Esophagus squamous epithelium (tissue), 5 donors: ENCODE measurements at regions not wholly inside any gene's neighbourhood (a gene's known extent, or its start where the extent isn't known, plus 50 kb on each side); places are given as distances from the start of the nearest gene placed in this dataset.

Source experiments
- DNase-seq: peaks from one replicate; lab custom pipeline; 2025; lab: John Stamatoyannopoulos, UW
- H3K27ac ChIP-seq, 4 donors: fragments of 200-600 bp; sonication (generic); one replicate each; pipeline ENCODE4 v1.5.1; 2016 to 2019; ENCODE audit warnings: mild to moderate bottlenecking in 1 of 4
- H3K27me3 ChIP-seq, 4 donors: fragments of 200-600 bp; sonication (generic); 1 replicate in 3 of 4; 2 replicates in 1 of 4; pipeline versions ENCODE4 v1.5.1 to v1.6.0; 2017 to 2021; ENCODE audit warnings: antibody characterized with exemption in 1 of 4
- H3K36me3 ChIP-seq, 3 donors: fragments of 200-600 bp; sonication (generic); one replicate each; pipeline ENCODE4 v1.5.1; 2016 to 2019
- H3K4me1 ChIP-seq, 3 donors: fragments of 200-600 bp; sonication (generic); one replicate each; pipeline ENCODE4 v1.5.1; 2017 to 2019
- H3K4me3 ChIP-seq, 4 donors: fragments of 200-600 bp; sonication (generic); 1 replicate in 3 of 4; 2 replicates in 1 of 4; pipeline ENCODE4 v1.5.1; 2016 to 2019; ENCODE audit warnings: mild to moderate bottlenecking in 2 of 4, moderate library complexity in 1 of 4
- H3K9me3 ChIP-seq, 3 donors: fragments of 200-600 bp; sonication (generic); one replicate each; pipeline ENCODE4 v1.5.1; 2016 to 2019
- POLR2A ChIP-seq, 4 donors: fragments of 450-650 bp; IDR thresholded peaks; one replicate each; pipeline ENCODE4 v1.6.1; 2017; ENCODE audit warnings: antibody characterized with exemption in 4 of 4, mild to moderate bottlenecking in 4 of 4, moderate library complexity in 3 of 4
- WGBS, 2 donors: methylation state at CpG; one replicate each; pipeline ENCODE4 v1.1.5; 2018; 5-methylcytosine and 5-hydroxymethylcytosine counted together
- intact Hi-C: fragments of 100-400 bp; cut with DNase I; formaldehyde crosslinking; loops from one replicate; pipeline ENCODE4 v1.15.0; 2022
- TF ChIP-seq, protein P1 (sequence below), 6 experiments: fragments of 450-650 bp in 4 of 6; fragments of 200-600 bp in 2 of 6; sonication (generic) in 2 of 6; IDR thresholded peaks; one replicate each; pipeline ENCODE4 v1.5.1; 2016 to 2019; ENCODE audit warnings: antibody characterized with exemption in 6 of 6, mild to moderate bottlenecking in 4 of 6, moderate library complexity in 4 of 6
- donor health status: DM: yes; HTN: yes; CAD: no.

DNA sequence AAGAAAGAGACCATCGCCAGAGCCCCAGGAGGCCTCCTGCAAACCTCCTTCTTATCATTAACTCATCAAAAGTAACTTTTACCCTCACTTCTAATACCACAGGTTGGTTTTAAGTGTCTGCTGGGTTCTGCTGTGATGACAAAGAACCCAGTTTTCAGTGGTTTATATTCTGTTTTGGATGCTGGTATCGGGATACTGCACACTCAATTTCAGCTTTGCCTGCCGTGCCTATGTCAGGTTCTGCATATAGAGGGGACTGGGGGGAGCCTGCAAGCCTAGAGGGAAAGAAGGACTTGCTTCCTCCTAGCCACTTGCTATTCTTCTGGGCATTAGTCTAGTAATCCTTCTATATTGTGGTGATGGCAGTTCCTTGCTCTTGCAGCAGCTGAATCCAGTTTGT lies 242.4 kb downstream of the KCNRG start:
- 83 to 97% methylated on average over 3 of the region's 3 CpGs for WGBS, 2 donors
- intact Hi-C loops, result no loop called here
- TF ChIP-seq, protein P1, sequence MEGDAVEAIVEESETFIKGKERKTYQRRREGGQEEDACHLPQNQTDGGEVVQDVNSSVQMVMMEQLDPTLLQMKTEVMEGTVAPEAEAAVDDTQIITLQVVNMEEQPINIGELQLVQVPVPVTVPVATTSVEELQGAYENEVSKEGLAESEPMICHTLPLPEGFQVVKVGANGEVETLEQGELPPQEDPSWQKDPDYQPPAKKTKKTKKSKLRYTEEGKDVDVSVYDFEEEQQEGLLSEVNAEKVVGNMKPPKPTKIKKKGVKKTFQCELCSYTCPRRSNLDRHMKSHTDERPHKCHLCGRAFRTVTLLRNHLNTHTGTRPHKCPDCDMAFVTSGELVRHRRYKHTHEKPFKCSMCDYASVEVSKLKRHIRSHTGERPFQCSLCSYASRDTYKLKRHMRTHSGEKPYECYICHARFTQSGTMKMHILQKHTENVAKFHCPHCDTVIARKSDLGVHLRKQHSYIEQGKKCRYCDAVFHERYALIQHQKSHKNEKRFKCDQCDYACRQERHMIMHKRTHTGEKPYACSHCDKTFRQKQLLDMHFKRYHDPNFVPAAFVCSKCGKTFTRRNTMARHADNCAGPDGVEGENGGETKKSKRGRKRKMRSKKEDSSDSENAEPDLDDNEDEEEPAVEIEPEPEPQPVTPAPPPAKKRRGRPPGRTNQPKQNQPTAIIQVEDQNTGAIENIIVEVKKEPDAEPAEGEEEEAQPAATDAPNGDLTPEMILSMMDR (IDR thresholded peaks at IDR 0.05), result no peak
- TF ChIP-seq POLR2A (IDR thresholded peaks at IDR 0.05), result no peak

DNA sequence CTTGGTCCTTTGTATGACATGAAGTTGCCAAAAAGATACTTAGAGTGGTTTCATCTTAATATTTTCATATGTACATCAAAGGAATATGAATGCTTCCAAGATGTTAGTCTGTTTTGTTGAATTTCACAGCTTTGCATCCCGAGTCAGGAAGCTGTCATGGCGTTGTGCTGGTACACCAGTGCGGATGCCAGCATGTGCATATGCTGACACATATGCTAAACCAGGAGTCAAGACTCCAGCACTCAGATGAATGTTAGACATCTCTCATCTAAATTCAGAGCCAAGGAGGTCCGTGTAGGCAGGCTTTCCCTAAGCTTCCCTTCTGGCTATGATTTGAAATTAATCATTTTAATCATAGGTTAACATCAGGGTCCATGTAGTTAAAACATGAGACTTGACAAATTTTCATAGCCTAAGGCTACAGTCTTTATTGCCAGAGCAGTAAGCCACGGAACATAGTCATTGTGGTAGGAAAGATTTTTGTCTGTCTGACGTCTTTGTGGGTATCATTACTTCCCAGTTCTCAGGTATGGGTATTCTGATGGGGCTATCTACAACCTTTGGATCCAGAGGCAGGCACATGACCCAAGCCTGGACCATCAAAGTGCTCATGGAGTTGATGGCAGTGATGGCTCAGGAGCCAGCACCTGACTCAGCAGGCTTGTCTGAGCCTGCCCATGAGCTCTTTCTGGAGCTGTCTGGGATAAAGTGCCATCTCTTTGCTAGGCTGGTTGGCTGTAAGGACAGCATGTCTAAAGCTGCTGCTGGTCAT lies 246.1 kb downstream of the KCNRG start:
- Histone ChIP-seq H3K9me3 (no peaks in the 10 kb centered on the region), H3K27me3 (peaks cover 0 to 7% (median 0%) of the 10 kb centered on the region in 4 donors), H3K4me3 (no peak overlapping the region), H3K36me3 (no peaks in the 10 kb centered on the region), H3K4me1 (no peaks in the 10 kb centered on the region), H3K27ac (no peak overlapping the region)
- intact Hi-C loops, result no loop called here
- WGBS, 2 donors, result 53 to 65% methylated on average over 6 of the region's 6 CpGs
- no peak for DNase-seq
- TF ChIP-seq, protein P1 (IDR thresholded peaks at IDR 0.05), result no peak
- no peak for TF ChIP-seq POLR2A (IDR thresholded peaks at IDR 0.05)

More for the DNA sequence above, 242.4 kb downstream of the KCNRG start:
- Histone ChIP-seq H3K4me3 (no peak overlapping the region), H3K36me3 (no peaks in the 10 kb centered on the region), H3K27me3 (peaks cover 0 to 7% (median 0%) of the 10 kb centered on the region in 4 donors), H3K9me3 (no peaks in the 10 kb centered on the region), H3K4me1 (no peaks in the 10 kb centered on the region), H3K27ac (no peak overlapping the region)
- no peak for DNase-seq

DNA sequence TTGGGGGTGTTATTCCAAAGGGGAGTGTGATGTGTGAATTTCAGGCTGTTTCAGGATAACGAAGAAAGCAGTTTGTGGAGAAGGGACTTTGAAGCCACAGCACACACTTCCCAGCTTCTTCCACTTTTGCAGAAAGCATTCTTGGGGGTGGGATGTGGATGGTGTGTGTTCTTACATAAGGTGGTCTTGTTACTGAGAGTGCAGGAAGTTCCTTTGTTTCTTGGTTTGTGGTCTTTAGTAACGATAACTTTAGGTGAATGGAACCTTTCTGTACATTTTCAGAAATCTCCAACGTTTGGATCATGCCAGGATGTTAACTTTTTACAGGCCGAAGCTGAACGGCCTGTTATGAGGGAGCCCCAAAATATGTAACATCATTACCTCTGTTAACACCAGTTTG lies 251.8 kb downstream of the KCNRG start:
- intact Hi-C loops, result no loop called here
- no peak overlapping the region for H3K27ac ChIP-seq
- 71 to 73% methylated on average over 5 of the region's 5 CpGs for WGBS, 2 donors
- no peaks in the 10 kb centered on the region for H3K9me3 ChIP-seq
- DNase-seq, result no peak
- no peaks in the 10 kb centered on the region for H3K4me1 ChIP-seq
- H3K4me3 ChIP-seq, result no peak overlapping the region
- TF ChIP-seq, protein P1 (IDR thresholded peaks at IDR 0.05), result no peak
- no peak for TF ChIP-seq POLR2A (IDR thresholded peaks at IDR 0.05)
- peaks cover 0 to 8% (median 0%) of the 10 kb centered on the region in 4 donors for H3K27me3 ChIP-seq
- no peaks in the 10 kb centered on the region for H3K36me3 ChIP-seq

DNA sequence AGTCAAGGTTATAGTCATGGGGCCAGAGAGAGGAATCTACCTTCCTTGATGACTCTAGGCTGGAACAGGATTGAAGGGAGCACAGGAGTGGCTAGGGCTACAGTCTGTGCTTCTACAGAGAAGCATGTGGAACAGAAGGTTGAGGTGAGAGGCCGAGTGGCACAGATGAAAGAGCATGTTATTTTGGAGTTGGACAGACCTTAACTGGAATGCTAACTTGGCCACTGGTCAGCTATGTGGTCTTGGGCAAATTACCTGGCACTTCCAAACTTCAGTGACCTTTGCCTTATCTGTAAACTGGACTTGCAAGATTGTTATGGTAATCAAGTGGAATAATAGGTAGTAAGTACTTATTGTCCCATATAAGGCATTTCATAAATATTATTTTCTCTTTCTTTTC lies 252.7 kb downstream of the KCNRG start:
- H3K9me3 ChIP-seq, result no peaks in the 10 kb centered on the region
- peaks cover 0 to 8% (median 0%) of the 10 kb centered on the region in 4 donors for H3K27me3 ChIP-seq
- H3K4me3 ChIP-seq, result no peak overlapping the region
- no peaks in the 10 kb centered on the region for H3K36me3 ChIP-seq
- TF ChIP-seq POLR2A (IDR thresholded peaks at IDR 0.05), result no peak
- TF ChIP-seq, protein P1 (IDR thresholded peaks at IDR 0.05), result no peak
- no peak for DNase-seq
- 50 to 90% methylated on average over 1 of the region's 1 CpG for WGBS, 2 donors
- intact Hi-C loops, result no loop called here
- H3K27ac ChIP-seq, result no peak overlapping the region
- H3K4me1 ChIP-seq, result no peaks in the 10 kb centered on the region

DNA sequence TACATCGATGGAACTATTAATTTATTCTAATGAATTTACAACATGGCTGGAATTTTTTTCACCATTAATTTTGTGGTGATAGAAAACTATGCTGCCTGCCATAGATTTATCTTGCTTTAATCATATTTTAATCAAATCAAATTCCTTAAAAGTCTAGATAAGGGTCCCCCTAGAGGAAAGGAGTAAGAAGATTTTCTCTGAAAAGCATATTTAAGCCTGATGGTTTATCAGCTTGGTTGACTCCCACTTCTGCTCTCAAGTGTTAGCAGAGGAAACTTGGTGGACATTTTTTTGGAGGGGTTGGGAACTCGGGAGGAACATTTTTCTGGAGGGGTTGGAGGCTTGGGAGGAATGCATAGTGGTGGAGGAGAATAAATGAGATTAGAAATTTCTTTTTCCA lies 253.3 kb downstream of the KCNRG start:
- Histone ChIP-seq H3K4me3 (no peak overlapping the region), H3K9me3 (no peaks in the 10 kb centered on the region), H3K36me3 (no peaks in the 10 kb centered on the region), H3K27me3 (peaks cover 0 to 8% (median 0%) of the 10 kb centered on the region in 4 donors), H3K27ac (no peak overlapping the region), H3K4me1 (no peaks in the 10 kb centered on the region)
- DNase-seq, result no peak
- TF ChIP-seq POLR2A (IDR thresholded peaks at IDR 0.05), result no peak
- WGBS, 2 donors, result 57% methylated on average over 2 of the region's 2 CpGs
- intact Hi-C loops, result no loop called here
